ENCODE measurements at regions not wholly inside any gene's neighbourhood (a gene's known extent, or its start where the extent isn't known, plus 50 kb on each side); places are given as distances from the start of the nearest gene placed in this dataset.

DNA sequence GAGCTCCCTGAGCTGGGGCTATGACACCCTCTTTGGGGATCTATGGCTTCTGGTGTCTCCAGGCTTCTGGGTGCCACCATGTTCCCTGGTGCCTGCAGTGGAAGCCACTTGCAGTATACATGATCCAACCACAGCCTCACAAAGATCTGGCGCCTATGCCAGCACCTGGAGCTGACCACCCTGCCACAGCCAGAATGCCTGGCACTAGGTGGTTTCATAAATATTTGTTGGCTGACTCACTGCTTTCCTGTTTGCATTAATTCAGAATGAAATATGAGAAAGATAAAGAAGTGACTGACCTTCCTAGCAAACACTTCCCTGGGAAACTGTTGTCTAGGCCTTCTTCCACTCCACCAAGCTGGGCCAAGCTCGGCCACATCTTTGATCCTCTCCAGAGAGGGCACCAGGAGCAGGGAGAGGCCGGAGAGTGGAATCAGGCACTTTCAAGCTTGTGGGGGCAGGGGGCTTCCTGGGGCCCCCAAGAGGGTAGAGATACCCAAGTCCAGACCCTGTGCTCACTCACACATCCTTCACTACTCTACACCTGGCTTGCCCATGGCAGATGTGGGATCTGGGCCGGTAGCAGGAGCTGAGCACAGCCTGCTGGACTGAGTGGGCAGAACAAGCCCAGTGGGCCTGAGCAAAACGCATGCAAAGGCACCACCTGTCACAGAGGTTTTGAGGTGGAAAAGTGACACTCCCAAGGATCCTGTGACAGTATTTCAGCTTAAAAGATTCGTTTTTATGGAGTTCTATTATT, 565.7 kb downstream of the SLC4A3 start:
- Histone ChIP-seq H3K9me2 (replicated peaks; ENCODE audit: insufficient read depth) (no peaks in the 10 kb centered on the region), H3K27ac (no peak overlapping the region), H3K4me1 (ENCODE audit: insufficient read depth) (peaks cover 6% of the 10 kb centered on the region), H2AFZ (no peak overlapping the region), H3K9me3 (ENCODE audit: low read depth) (no peaks in the 10 kb centered on the region), H4K20me1 (ENCODE audit: insufficient read depth, poor library complexity, severe bottlenecking) (no peaks in the 10 kb centered on the region), H3K27me3 (no peaks in the 10 kb centered on the region), H3K36me3 (replicated peaks; ENCODE audit: insufficient read depth, low read depth) (no peaks in the 10 kb centered on the region), H3K4me2 (no peak overlapping the region), H3K79me2 (no peaks in the 10 kb centered on the region), H3K4me3 (no peak overlapping the region)
- WGBS (ENCODE audit: low lambda C conversion rate, missing lambda C conversion rate): 92% methylated on average over 6 of the region's 6 CpGs
- TF ChIP-seq, protein P1, sequence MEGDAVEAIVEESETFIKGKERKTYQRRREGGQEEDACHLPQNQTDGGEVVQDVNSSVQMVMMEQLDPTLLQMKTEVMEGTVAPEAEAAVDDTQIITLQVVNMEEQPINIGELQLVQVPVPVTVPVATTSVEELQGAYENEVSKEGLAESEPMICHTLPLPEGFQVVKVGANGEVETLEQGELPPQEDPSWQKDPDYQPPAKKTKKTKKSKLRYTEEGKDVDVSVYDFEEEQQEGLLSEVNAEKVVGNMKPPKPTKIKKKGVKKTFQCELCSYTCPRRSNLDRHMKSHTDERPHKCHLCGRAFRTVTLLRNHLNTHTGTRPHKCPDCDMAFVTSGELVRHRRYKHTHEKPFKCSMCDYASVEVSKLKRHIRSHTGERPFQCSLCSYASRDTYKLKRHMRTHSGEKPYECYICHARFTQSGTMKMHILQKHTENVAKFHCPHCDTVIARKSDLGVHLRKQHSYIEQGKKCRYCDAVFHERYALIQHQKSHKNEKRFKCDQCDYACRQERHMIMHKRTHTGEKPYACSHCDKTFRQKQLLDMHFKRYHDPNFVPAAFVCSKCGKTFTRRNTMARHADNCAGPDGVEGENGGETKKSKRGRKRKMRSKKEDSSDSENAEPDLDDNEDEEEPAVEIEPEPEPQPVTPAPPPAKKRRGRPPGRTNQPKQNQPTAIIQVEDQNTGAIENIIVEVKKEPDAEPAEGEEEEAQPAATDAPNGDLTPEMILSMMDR (IDR thresholded peaks at IDR 0.05; ENCODE audit: poor library complexity): no peak
- DNase-seq (ENCODE audit: low spot score): no peak

DNA sequence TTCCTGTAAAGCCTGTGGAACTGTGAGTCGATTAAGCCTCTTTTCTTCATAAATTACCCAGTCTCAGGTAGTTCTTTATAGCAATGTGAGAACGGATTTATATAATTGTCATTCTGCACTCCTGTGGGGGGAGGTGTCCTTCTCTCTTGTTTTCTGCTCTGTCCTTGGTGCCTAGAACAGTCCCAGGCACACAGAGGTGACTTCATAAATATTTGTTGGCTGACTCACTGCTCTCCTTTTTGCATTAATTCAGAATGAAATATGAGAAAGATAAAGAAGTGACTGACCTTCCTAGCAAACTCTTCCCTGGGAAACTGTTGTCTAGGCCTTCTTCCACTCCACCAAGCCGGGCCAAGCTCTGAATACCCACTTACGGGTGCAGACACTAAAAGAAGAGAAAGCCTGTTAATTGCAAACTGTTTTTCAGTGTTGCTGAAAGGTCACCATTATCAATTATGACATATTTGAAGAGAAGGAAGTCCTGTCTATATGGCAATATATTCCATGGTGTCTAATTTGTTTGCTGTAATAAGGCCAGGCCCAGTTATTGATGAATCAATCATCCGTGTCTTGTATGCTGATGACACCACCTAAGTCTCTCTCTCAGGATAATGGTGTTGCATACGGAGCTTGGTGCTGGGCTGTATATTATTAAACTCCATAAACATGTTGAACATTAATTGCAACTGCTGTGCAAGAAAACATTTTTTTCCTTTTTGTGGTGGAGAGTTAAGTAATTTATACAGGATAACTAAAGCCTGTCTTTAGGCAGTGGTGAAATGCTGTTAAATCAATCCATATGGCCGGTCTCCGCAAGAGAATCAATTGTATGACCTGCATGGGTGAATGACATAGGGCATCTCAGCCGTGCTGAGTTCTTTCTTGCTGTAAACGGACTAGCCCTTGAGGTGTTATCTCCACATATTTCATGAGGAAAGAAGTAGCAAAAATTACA, 567.5 kb downstream of the SLC4A3 start:
- WGBS (ENCODE audit: low lambda C conversion rate, missing lambda C conversion rate): 77% methylated on average over 10 of the region's 10 CpGs
- Histone ChIP-seq H3K79me2 (no peaks in the 10 kb centered on the region), H3K4me2 (no peak overlapping the region), H3K36me3 (replicated peaks; ENCODE audit: insufficient read depth, low read depth) (no peaks in the 10 kb centered on the region), H3K9me2 (replicated peaks; ENCODE audit: insufficient read depth) (no peaks in the 10 kb centered on the region), H3K27me3 (no peaks in the 10 kb centered on the region), H4K20me1 (ENCODE audit: insufficient read depth, poor library complexity, severe bottlenecking) (no peaks in the 10 kb centered on the region), H3K4me1 (ENCODE audit: insufficient read depth) (peaks cover 6% of the 10 kb centered on the region), H2AFZ (no peak overlapping the region), H3K4me3 (no peak overlapping the region), H3K9me3 (ENCODE audit: low read depth) (no peaks in the 10 kb centered on the region), H3K27ac (no peak overlapping the region)
- no peak for TF ChIP-seq EZH2 (IDR thresholded peaks at IDR 0.05; ENCODE audit: borderline replicate concordance)
- TF ChIP-seq EZH2phosphoT487 (IDR thresholded peaks at IDR 0.05; ENCODE audit: low read depth, severe bottlenecking, unreplicated experiment): no peak
- TF ChIP-seq, protein P1 (IDR thresholded peaks at IDR 0.05; ENCODE audit: poor library complexity): no peak
- DNase-seq (ENCODE audit: low spot score): no peak

DNA sequence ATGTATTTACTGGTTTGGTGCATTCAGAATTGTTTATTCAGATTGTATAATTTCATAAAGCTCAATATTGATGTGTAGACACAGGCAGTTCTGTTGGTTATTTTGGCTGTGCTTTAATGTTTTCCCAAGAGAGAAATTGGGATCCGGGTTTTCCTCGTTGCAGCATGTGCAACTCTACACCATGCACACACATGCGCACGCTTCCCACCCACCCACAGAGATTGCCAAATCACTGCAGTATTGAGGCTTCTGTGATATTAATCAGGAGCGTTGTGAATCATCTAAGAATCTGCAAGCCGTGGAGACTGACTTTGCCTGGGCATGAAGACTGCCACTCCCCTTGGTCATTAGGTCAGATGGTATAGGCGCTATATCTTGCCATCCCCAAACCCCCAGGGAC, 571.5 kb downstream of the SLC4A3 start:
- WGBS (ENCODE audit: low lambda C conversion rate, missing lambda C conversion rate): 73% methylated on average over 7 of the region's 7 CpGs
- Histone ChIP-seq H3K27me3 (no peaks in the 10 kb centered on the region), H3K27ac (no peak overlapping the region), H3K9me3 (ENCODE audit: low read depth) (no peaks in the 10 kb centered on the region), H3K4me3 (no peak overlapping the region), H2AFZ (no peak overlapping the region), H3K4me1 (ENCODE audit: insufficient read depth) (peaks cover 6% of the 10 kb centered on the region), H3K4me2 (no peak overlapping the region), H3K9me2 (replicated peaks; ENCODE audit: insufficient read depth) (no peaks in the 10 kb centered on the region), H3K36me3 (replicated peaks; ENCODE audit: insufficient read depth, low read depth) (no peaks in the 10 kb centered on the region), H3K79me2 (no peaks in the 10 kb centered on the region), H4K20me1 (ENCODE audit: insufficient read depth, poor library complexity, severe bottlenecking) (no peaks in the 10 kb centered on the region)
- DNase-seq (ENCODE audit: low spot score): no peak
- TF ChIP-seq, protein P1 (IDR thresholded peaks at IDR 0.05; ENCODE audit: poor library complexity): no peak
- no peak for TF ChIP-seq EZH2 (IDR thresholded peaks at IDR 0.05; ENCODE audit: borderline replicate concordance)
- TF ChIP-seq EZH2phosphoT487 (IDR thresholded peaks at IDR 0.05; ENCODE audit: low read depth, severe bottlenecking, unreplicated experiment): no peak

All from hepatocyte (in vitro differentiated cells).